ENCODE measurements at regions not wholly inside any gene's neighbourhood (a gene's known extent, or its start where the extent isn't known, plus 50 kb on each side); places are given as distances from the start of the nearest gene placed in this dataset.

DNA sequence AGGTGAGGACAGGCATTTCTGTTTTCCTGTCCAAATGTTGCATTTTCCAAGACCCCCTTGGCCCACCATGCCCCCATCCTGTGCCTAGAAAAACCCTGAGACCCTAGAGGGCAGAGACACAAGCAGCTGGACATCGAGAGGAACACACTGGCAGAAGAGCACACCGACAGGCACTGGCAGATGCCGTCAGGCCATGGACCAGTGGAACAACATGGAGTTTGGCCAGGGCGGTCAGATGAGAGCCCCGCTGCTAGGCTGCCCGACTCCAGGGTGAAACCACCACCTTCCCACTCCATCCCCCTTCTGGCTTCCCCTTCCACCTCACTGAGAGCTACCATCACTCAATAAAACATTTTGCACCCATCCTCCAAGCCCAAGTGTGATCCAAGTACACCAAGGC, 438.4 kb downstream of the SIPA1L2 start:
- BruUV-seq (replicated peaks), result no TSS peak
- Histone ChIP-seq H3K27me3 (replicated peaks; ENCODE audit: insufficient read depth, low read depth, low read length, poor library complexity) (no peaks in the 10 kb centered on the region), H3K9me3 (ENCODE audit: low read depth, low read length, poor library complexity, severe bottlenecking) (no peaks in the 10 kb centered on the region), H3K27ac (ENCODE audit: low read depth, low read length, poor library complexity, severe bottlenecking) (no peak overlapping the region), H3K4me3 (ENCODE audit: low read depth, low read length, poor library complexity, severe bottlenecking) (no peak overlapping the region), H3K4me1 (ENCODE audit: insufficient read depth, low read length, poor library complexity, severe bottlenecking) (peaks cover 5% of the 10 kb centered on the region), H3K36me3 (ENCODE audit: insufficient read depth, low read length, poor library complexity, severe bottlenecking) (no peaks in the 10 kb centered on the region)
- intact Hi-C loops (cut with micrococcal nuclease; ENCODE audit: unreplicated experiment), result no loop called here
- ChIA-PET POLR2A (ENCODE audit: low non-redundant PET) (no interaction called here), CTCF (no interaction called here)
- no peak for TF ChIP-seq EZH2 (IDR thresholded peaks at IDR 0.05; ENCODE audit: borderline replicate concordance, low read depth, low read length, poor library complexity, severe bottlenecking)
- TF ChIP-seq, protein P1, sequence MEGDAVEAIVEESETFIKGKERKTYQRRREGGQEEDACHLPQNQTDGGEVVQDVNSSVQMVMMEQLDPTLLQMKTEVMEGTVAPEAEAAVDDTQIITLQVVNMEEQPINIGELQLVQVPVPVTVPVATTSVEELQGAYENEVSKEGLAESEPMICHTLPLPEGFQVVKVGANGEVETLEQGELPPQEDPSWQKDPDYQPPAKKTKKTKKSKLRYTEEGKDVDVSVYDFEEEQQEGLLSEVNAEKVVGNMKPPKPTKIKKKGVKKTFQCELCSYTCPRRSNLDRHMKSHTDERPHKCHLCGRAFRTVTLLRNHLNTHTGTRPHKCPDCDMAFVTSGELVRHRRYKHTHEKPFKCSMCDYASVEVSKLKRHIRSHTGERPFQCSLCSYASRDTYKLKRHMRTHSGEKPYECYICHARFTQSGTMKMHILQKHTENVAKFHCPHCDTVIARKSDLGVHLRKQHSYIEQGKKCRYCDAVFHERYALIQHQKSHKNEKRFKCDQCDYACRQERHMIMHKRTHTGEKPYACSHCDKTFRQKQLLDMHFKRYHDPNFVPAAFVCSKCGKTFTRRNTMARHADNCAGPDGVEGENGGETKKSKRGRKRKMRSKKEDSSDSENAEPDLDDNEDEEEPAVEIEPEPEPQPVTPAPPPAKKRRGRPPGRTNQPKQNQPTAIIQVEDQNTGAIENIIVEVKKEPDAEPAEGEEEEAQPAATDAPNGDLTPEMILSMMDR (conservative IDR thresholded peaks at IDR 0.05; ENCODE audit: low read depth, low read length), result no peak
- no peak for DNase-seq (ENCODE audit: low spot score)

DNA sequence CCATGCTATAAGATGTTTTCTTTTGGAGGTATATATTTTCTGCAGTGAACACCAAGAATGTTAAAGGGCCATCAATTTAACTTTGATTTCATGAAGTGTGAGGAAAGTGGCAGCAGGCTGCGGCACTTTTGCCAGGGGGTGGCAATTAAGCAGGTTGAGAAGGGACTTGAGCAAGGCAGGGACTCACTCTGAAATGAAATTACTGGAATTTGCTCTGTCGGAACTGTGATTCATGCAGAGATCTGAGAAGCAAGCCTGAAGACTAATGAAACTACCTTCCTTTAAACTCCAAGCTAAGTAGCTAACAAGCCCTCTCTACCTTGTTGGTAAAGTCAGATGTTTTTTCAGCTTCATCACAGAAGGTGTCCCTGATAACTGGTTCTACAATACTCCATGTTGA, 441.6 kb downstream of the SIPA1L2 start:
- Histone ChIP-seq H3K36me3 (ENCODE audit: insufficient read depth, low read length, poor library complexity, severe bottlenecking) (no peaks in the 10 kb centered on the region), H3K4me3 (ENCODE audit: low read depth, low read length, poor library complexity, severe bottlenecking) (no peak overlapping the region), H3K27me3 (replicated peaks; ENCODE audit: insufficient read depth, low read depth, low read length, poor library complexity) (no peaks in the 10 kb centered on the region), H3K9me3 (ENCODE audit: low read depth, low read length, poor library complexity, severe bottlenecking) (no peaks in the 10 kb centered on the region), H3K4me1 (ENCODE audit: insufficient read depth, low read length, poor library complexity, severe bottlenecking) (peaks cover 5% of the 10 kb centered on the region), H3K27ac (ENCODE audit: low read depth, low read length, poor library complexity, severe bottlenecking) (no peak overlapping the region)
- intact Hi-C loops (cut with micrococcal nuclease; ENCODE audit: unreplicated experiment), result no loop called here
- CTCF ChIA-PET, result no interaction called here
- TF ChIP-seq, protein P1 (conservative IDR thresholded peaks at IDR 0.05; ENCODE audit: low read depth, low read length), result no peak
- no peak for TF ChIP-seq EZH2 (IDR thresholded peaks at IDR 0.05; ENCODE audit: borderline replicate concordance, low read depth, low read length, poor library complexity, severe bottlenecking)
- DNase-seq (ENCODE audit: low spot score), result no peak
- BruUV-seq (replicated peaks), result no TSS peak
- POLR2A ChIA-PET (ENCODE audit: low non-redundant PET), result no interaction called here

DNA sequence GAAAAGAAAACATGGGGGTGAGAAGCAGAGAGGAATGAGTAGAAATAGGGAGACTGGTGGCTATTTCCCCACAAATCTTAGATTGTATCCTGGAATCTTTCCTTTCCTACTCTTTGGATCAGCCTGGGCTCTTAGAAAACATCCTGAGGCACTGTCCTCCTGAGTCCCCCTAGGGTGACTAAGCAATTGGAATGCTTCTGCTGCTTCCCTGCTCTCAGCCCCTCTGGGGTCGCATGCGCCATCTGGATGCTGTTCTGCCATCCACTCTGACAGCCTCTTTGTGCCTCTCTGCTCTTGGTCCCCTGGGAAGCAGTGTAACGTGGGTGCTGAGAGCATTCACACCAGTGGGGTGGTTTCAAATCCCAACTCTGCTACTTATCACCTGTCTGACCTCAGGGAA, 443.0 kb downstream of the SIPA1L2 start:
- TF ChIP-seq, protein P1 (conservative IDR thresholded peaks at IDR 0.05; ENCODE audit: low read depth, low read length), result no peak
- no peak for TF ChIP-seq EZH2 (IDR thresholded peaks at IDR 0.05; ENCODE audit: borderline replicate concordance, low read depth, low read length, poor library complexity, severe bottlenecking)
- ChIA-PET CTCF (no interaction called here), POLR2A (ENCODE audit: low non-redundant PET) (no interaction called here)
- H3K36me3 ChIP-seq (ENCODE audit: insufficient read depth, low read length, poor library complexity, severe bottlenecking), result no peaks in the 10 kb centered on the region
- no peaks in the 10 kb centered on the region for H3K27me3 ChIP-seq (replicated peaks; ENCODE audit: insufficient read depth, low read depth, low read length, poor library complexity)
- H3K27ac ChIP-seq (ENCODE audit: low read depth, low read length, poor library complexity, severe bottlenecking), result no peak overlapping the region
- H3K4me1 ChIP-seq (ENCODE audit: insufficient read depth, low read length, poor library complexity, severe bottlenecking), result peaks cover 5% of the 10 kb centered on the region
- intact Hi-C loops (cut with micrococcal nuclease; ENCODE audit: unreplicated experiment), result no loop called here
- DNase-seq (ENCODE audit: low spot score), result peak; percentile 28
- BruUV-seq (replicated peaks), result no TSS peak
- no peaks in the 10 kb centered on the region for H3K9me3 ChIP-seq (ENCODE audit: low read depth, low read length, poor library complexity, severe bottlenecking)
- no peak overlapping the region for H3K4me3 ChIP-seq (ENCODE audit: low read depth, low read length, poor library complexity, severe bottlenecking)
